HCT116 (cell line): ENCODE measurements at regions not wholly inside any gene's neighbourhood (a gene's known extent, or its start where the extent isn't known, plus 50 kb on each side); places are given as distances from the start of the nearest gene placed in this dataset.

Experiments used
- ATAC-seq: fragments of 200-7000 bp; cut with Tn5 transposase; 2 replicates; pipeline ENCODE4 v1.9.1; 2020; ENCODE audit warnings: mild to moderate bottlenecking, moderate library complexity
- BruUV-seq: library from RNA; stranded (reverse); fragments of 400-500 nt; replicated peaks from 2 replicates; lab custom pipeline; 2021; lab: Mats Ljungman, UMichigan
- CTCF ChIA-PET: fragments of 300-600 bp; sonication (Branson Sonifier 250); formaldehyde crosslinking; loops from one replicate; lab custom pipeline; 2021; ENCODE audit warnings: antibody characterized with exemption; lab: Charles Lee
- POLR2A ChIA-PET: fragments of 300-600, 350-600 bp; sonication (Branson Sonifier 250); formaldehyde crosslinking; loops from one replicate; lab custom pipeline; 2021; ENCODE audit warnings: antibody characterized with exemption; lab: Charles Lee
- RAD21 ChIA-PET, 2 experiments: fragments of 300-600 bp; sonication (Branson Sonifier 250); formaldehyde crosslinking; loops; one replicate each; lab custom pipeline; 2023; ENCODE audit warnings: low total read pairs in 2 of 2; ENCODE audit not compliant: uncharacterized antibody in 2 of 2, unreplicated experiment in 2 of 2, low non-redundant PET in 1 of 2; lab: Charles Lee
- DNase-seq: peaks from one replicate; pipeline ENCODE4 v3.0.0-alpha.2; 2010; ENCODE audit warnings: low read depth, low spot score
- H2AFZ ChIP-seq: fragments of 200-600 bp; shearing (Covaris generic), sonication (generic); 2 replicates; pipeline ENCODE4 v1.6.1; 2017; ENCODE audit warnings: low read depth, mixed run types, mixed read lengths, antibody characterized with exemption, low read length; ENCODE audit not compliant: poor library complexity, severe bottlenecking
- H3K27ac ChIP-seq: 2 replicates; pipeline ENCODE4 v1.5.1; 2012; ENCODE audit warnings: low read depth, low read length
- H3K27me3 ChIP-seq: fragments of 200-600 bp; sonication (generic); 2 replicates; pipeline ENCODE4 v1.6.1; 2016; ENCODE audit warnings: mixed run types, low read length, mixed read lengths; ENCODE audit not compliant: insufficient read depth
- H3K36me3 ChIP-seq, 2 experiments: fragments of 200-500 bp in 1 of 2; fragments of 200-600 bp in 1 of 2; sonication (Bioruptor generic) in 1 of 2; sonication (generic) in 1 of 2; 2 replicates each; pipeline versions ENCODE4 v1.5.1 to v1.6.1; 2014 to 2016; ENCODE audit warnings: low read length in 2 of 2, inconsistent platforms in 1 of 2, mixed read lengths in 1 of 2, mixed run types in 1 of 2; ENCODE audit not compliant: insufficient read depth in 2 of 2, control insufficient read depth in 1 of 2
- H3K4me1 ChIP-seq, 2 experiments: fragments of 200-600 bp in 1 of 2; sonication (generic) in 1 of 2; 2 replicates each; pipeline versions ENCODE4 v1.5.1 to v1.6.1; 2012 to 2017; ENCODE audit warnings: low read length in 2 of 2, inconsistent platforms in 1 of 2, mild to moderate bottlenecking in 1 of 2, mixed read lengths in 1 of 2, mixed run types in 1 of 2, moderate library complexity in 1 of 2; ENCODE audit not compliant: insufficient read depth in 2 of 2, control insufficient read depth in 1 of 2
- H3K4me2 ChIP-seq: fragments of 200-600 bp; sonication (generic); 2 replicates; pipeline ENCODE4 v1.6.1; 2017; ENCODE audit warnings: mixed run types, low read length, mixed read lengths
- H3K4me3 ChIP-seq, 2 experiments: fragments of 200-600 bp in 1 of 2; sonication (generic) in 1 of 2; replicated peaks in 1 of 2; 2 replicates each; pipeline ENCODE4 v1.5.1; 2011 to 2016; ENCODE audit warnings: low read length in 2 of 2, control low read depth in 1 of 2, low read depth in 1 of 2, mild to moderate bottlenecking in 1 of 2, mixed read lengths in 1 of 2, mixed run types in 1 of 2
- H3K79me2 ChIP-seq: fragments of 200-600 bp; sonication (generic); 2 replicates; pipeline ENCODE4 v1.6.1; 2017; ENCODE audit warnings: mild to moderate bottlenecking, mixed run types, low read length, moderate library complexity, mixed read lengths; ENCODE audit not compliant: insufficient read depth
- H3K9ac ChIP-seq: fragments of 200-600 bp; sonication (generic); 2 replicates; pipeline ENCODE4 v1.6.1; 2016; ENCODE audit warnings: low read length, mixed read lengths
- H3K9me2 ChIP-seq: fragments of 200-600 bp; sonication (generic), shearing (Covaris generic); 2 replicates; pipeline ENCODE4 v1.6.1; 2017; ENCODE audit warnings: mixed run types, mild to moderate bottlenecking, moderate library complexity; ENCODE audit not compliant: insufficient read depth
- H3K9me3 ChIP-seq, 2 experiments: fragments of 200-500 bp in 1 of 2; fragments of 200-600 bp in 1 of 2; sonication (Bioruptor generic) in 1 of 2; sonication (generic) in 1 of 2; 2 replicates each; pipeline ENCODE4 v1.6.1; 2014 to 2017; ENCODE audit warnings: low read length in 2 of 2, mixed read lengths in 2 of 2, inconsistent platforms in 1 of 2, low read depth in 1 of 2, mild to moderate bottlenecking in 1 of 2, mixed run types in 1 of 2, moderate library complexity in 1 of 2; ENCODE audit not compliant: control insufficient read depth in 1 of 2, insufficient read depth in 1 of 2
- H4K20me1 ChIP-seq: fragments of 200-600 bp; sonication (generic), shearing (Covaris generic); 2 replicates; pipeline ENCODE4 v1.6.1; 2017; ENCODE audit warnings: mixed run types, mild to moderate bottlenecking, moderate library complexity; ENCODE audit not compliant: insufficient read depth
- CBX3 ChIP-seq: IDR thresholded peaks from 2 replicates; pipeline ENCODE4 v1.6.1; 2012; ENCODE audit warnings: low read depth
- ELF1 ChIP-seq: IDR thresholded peaks from 2 replicates; pipeline ENCODE4 v1.6.1; 2012; ENCODE audit warnings: low read depth, borderline replicate concordance
- EZH2phosphoT487 ChIP-seq: fragments of 200-600 bp; IDR thresholded peaks from 2 replicates; pipeline ENCODE4 v1.6.1; 2018; ENCODE audit warnings: antibody characterized with exemption, borderline replicate concordance
- POLR2A ChIP-seq: IDR thresholded peaks from 2 replicates; pipeline ENCODE4 v1.7.0; 2011; ENCODE audit warnings: borderline replicate concordance; ENCODE audit not compliant: insufficient read depth, insufficient read length; ENCODE audit errors: extremely low read depth
- RAD21 ChIP-seq: IDR thresholded peaks from 2 replicates; pipeline ENCODE4 v1.6.1; 2012; ENCODE audit warnings: low read depth, mild to moderate bottlenecking
- SRF ChIP-seq: IDR thresholded peaks from 2 replicates; pipeline ENCODE4 v1.6.1; 2012; ENCODE audit warnings: low read depth
- TCF7L2 ChIP-seq: IDR thresholded peaks from 2 replicates; pipeline ENCODE4 v1.7.0; 2011; ENCODE audit warnings: borderline replicate concordance, inconsistent platforms; ENCODE audit not compliant: insufficient read depth, insufficient read length; ENCODE audit errors: extremely low read depth
- YY1 ChIP-seq: IDR thresholded peaks from 2 replicates; pipeline ENCODE4 v1.6.1; 2011; ENCODE audit warnings: low read length, low read depth, moderate library complexity, mild to moderate bottlenecking; ENCODE audit not compliant: insufficient replicate concordance; ENCODE audit errors: extremely low read depth
- ZNF274 ChIP-seq: fragments of 200-500 bp; sonication (Bioruptor generic); IDR thresholded peaks from 2 replicates; pipeline ENCODE4 v1.6.1; 2014; ENCODE audit warnings: mild to moderate bottlenecking, low read depth, low read length, inconsistent platforms
- intact Hi-C: fragments of 100-400 bp; cut with micrococcal nuclease; formaldehyde crosslinking; loops from 2 replicates; pipeline ENCODE4 v1.10.0; 2022
- TF ChIP-seq, protein P1 (sequence below): IDR thresholded peaks from 2 replicates; pipeline ENCODE4 v1.6.1; 2012
- TF ChIP-seq, protein P2 (sequence below): IDR thresholded peaks from 2 replicates; pipeline ENCODE4 v1.6.1; 2012; ENCODE audit warnings: low read depth

DNA sequence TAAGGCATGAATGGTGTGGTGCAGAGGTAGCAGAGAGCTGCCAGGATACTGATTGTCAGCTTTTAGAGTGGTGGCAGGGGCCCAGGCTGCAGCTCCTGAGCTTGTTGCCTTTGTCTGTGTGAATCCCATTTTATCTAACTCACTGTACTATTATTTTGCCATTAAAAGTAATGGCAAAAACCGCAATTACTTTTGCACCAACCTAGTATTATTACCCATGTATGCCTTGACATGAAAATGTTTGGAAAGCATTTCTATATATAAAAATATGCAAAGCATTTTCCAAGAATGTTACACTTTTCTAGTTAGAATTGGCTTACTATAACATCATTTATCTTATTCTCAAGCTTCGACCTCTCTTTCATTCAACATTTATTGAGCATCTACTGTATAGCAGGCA lies 308.1 kb upstream of the MYOCD start:
- H2AFZ ChIP-seq, result no peak overlapping the region
- BruUV-seq, result no TSS peak
- no peaks in the 10 kb centered on the region for H3K9me2 ChIP-seq
- ATAC-seq (no peak), DNase-seq (no peak)
- no peaks in the 10 kb centered on the region for H3K4me1 ChIP-seq
- H3K36me3 ChIP-seq, result no peaks in the 10 kb centered on the region
- no peaks in the 10 kb centered on the region for H4K20me1 ChIP-seq
- POLR2A ChIA-PET, result no interaction called here
- no peak overlapping the region for H3K4me3 ChIP-seq
- no peak overlapping the region for H3K9ac ChIP-seq
- peaks cover 21% of the 10 kb centered on the region; the same call in 1 of the 2 replicates for H3K27me3 ChIP-seq
- no peak overlapping the region for H3K27ac ChIP-seq
- intact Hi-C loops, result no loop called here
- TF ChIP-seq ELF1 (no peak), CBX3 (no peak), ZNF274 (no peak), POLR2A (no peak), SRF (no peak), RAD21 (no peak), YY1 (no peak), EZH2phosphoT487 (no peak), TCF7L2 (no peak)
- TF ChIP-seq, protein P1, sequence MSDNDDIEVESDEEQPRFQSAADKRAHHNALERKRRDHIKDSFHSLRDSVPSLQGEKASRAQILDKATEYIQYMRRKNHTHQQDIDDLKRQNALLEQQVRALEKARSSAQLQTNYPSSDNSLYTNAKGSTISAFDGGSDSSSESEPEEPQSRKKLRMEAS, result no peak
- TF ChIP-seq, protein P2, sequence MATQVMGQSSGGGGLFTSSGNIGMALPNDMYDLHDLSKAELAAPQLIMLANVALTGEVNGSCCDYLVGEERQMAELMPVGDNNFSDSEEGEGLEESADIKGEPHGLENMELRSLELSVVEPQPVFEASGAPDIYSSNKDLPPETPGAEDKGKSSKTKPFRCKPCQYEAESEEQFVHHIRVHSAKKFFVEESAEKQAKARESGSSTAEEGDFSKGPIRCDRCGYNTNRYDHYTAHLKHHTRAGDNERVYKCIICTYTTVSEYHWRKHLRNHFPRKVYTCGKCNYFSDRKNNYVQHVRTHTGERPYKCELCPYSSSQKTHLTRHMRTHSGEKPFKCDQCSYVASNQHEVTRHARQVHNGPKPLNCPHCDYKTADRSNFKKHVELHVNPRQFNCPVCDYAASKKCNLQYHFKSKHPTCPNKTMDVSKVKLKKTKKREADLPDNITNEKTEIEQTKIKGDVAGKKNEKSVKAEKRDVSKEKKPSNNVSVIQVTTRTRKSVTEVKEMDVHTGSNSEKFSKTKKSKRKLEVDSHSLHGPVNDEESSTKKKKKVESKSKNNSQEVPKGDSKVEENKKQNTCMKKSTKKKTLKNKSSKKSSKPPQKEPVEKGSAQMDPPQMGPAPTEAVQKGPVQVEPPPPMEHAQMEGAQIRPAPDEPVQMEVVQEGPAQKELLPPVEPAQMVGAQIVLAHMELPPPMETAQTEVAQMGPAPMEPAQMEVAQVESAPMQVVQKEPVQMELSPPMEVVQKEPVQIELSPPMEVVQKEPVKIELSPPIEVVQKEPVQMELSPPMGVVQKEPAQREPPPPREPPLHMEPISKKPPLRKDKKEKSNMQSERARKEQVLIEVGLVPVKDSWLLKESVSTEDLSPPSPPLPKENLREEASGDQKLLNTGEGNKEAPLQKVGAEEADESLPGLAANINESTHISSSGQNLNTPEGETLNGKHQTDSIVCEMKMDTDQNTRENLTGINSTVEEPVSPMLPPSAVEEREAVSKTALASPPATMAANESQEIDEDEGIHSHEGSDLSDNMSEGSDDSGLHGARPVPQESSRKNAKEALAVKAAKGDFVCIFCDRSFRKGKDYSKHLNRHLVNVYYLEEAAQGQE, result no peak
- H3K9me3 ChIP-seq, result no peaks in the 10 kb centered on the region
- no peak overlapping the region for H3K4me2 ChIP-seq
- no peaks in the 10 kb centered on the region for H3K79me2 ChIP-seq
- RAD21 ChIA-PET, result no interaction called here
- CTCF ChIA-PET, result no interaction called here
